DMS 273 (cell line): ENCODE measurements at regions not wholly inside any gene's neighbourhood (a gene's known extent, or its start where the extent isn't known, plus 50 kb on each side); places are given as distances from the start of the nearest gene placed in this dataset.

Source experiments
- DNase-seq: peaks from one replicate; lab custom pipeline; 2025; ENCODE audit not compliant: unreplicated experiment; lab: John Stamatoyannopoulos, UW

- DNase-seq: no peak
Observed at GRCh38 chr18:50444539-50444938, 69.7 kb downstream of the SKA1 start.

- DNase-seq: no peak
Observed at GRCh38 chr18:50446629-50447028, 71.8 kb downstream of the SKA1 start.

GRCh38 chr18:50447102-50447741 is 72.4 kb downstream of the SKA1 start:
- no peak for DNase-seq

DNA sequence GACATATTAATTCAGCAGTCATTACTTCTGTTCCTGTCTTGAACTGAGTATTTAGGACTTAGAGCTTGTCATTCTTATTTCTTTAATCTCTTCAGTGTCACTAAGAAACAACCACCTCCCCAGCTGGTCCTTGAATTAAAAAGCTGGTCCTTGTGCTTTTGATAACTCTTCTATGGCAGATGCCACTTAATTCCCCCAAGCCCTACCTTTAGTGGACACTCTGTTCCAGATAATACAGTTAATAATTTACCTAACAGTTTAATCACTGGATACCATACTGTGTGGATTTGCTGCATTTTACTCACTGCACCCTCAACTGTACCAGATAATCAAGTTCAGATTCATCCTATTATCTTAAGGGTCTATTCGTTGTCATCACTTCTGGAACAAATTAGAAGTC is 73.1 kb downstream of the SKA1 start:
- DNase-seq: no peak

DNA sequence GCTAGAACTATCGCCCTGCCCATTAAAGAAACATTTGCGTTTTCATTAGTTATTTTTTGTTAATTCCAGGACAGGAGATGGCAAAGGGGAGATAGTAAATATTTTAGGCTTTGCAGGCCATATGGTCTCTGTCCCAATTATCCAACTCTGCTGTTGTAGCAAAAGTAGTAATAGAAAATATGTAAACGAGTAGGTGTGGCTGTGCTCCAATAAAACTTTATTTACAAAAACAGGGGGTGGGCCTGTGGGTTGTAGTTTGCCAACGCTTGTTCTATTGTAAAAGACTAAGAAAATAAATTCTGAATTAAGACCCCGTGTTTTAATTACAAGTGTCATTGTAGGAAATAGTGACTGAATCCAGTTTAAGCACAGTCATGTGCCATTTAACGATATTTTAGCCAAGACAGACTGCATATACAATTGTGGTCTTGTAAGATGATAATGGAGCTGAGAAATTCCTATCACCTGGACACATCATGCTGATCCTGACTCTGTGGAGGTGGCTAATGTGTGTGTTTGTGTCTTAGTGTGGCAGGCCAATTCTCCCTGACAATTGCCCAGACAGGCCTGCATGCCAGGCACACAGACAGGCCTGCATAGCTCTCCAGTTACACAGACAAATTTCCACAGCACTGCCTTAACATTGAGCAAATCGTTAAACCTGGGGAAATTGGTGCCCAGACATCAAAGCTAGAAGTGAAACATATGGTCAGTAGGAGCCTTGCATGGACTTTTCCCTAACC is 76.4 kb downstream of the SKA1 start:
- DNase-seq: no peak

DNA sequence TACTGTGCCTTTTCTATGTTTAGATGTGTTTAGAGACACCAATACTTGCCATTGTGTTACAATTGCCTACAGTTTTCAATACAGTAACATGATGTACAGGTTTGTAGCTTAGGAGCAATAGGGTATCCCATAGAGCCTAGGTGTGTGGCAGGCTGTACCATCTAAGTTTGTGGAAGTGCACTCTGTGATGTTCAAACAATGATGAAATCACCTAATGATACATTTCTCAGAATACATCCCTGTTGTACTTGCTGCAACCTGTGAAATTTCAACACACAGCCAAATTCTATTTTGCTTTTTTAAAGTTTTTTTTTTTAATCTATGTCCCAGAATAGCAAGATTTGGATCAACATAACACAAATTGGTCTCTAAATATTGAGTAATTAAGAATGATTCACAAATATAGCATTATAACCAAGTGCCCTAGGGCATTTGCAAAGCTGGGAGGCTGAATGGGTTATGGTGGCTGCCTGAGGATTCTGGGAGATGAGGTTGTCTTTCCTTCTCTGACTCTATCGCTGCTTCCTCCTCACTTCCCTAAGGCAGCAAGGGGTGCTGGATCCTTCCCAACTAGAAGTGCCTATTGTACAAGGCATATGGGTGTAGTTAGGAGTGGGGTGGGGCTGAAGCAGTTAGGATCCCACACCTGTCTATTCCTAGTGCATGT is 78.3 kb downstream of the SKA1 start:
- DNase-seq: no peak

DNA sequence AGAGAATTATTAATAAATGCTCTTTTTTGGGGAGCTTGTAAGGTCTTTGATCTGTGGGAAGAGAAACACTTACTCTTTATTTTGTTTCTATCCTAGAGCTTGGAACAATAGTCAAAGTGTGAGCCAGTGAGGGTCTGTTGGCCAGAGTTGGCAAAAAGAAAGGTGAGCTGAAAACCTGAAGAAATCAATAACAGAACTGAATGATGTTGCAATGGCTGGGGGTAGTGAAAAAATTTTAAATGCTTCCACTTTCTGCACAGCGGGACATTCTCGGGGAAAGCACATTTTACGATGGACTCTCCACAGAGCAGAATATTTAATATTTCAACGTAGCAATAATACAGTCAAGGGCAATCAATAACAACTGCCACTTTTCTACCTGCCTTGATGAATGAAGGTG is 78.9 kb downstream of the SKA1 start:
- DNase-seq: no peak

- DNase-seq: no peak
Observed at GRCh38 chr18:50454387-50454988, 79.6 kb downstream of the SKA1 start.

DNA sequence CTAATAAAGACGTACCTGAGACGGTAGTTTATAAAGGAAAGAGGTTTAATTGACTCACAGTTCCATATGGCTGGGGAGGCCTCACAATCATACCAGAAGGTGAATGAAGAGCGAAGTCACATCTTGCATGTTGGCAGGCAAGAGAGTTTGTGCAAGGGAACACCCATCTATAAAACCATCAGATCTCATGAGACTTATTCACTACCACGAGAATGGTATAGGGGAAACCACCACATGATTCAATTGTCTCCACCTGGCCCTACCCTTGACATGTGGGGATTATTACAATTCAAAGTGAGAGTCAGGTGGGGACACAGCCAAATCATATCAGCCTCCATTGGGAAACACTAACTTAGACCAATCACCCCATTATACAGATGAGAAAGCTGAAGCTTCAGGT is 81.4 kb downstream of the SKA1 start:
- no peak for DNase-seq

DNA sequence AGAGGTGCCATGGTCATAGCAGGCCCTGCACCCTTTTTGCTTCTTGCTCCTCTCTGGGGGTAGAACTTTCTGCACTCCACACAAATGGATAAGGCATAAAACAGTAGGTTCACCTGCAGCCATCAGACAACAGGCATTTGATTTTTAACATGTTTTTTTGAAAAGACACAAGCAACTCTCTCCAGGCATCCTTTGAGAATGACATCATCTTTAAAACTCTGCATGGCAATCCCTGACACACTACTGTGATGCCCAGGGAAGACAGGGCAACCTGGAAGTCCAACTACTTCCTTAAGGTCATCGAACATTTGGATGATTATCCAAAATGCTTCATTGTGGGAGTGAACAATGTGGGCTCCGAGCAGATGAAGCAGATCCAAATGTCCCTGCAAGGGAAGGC is 82.8 kb downstream of the SKA1 start:
- DNase-seq: no peak

GRCh38 chr18:50458366-50458765 is 83.5 kb downstream of the SKA1 start:
- no peak for DNase-seq

- no peak for DNase-seq
Observed at GRCh38 chr18:50458796-50459195, 84.0 kb downstream of the SKA1 start.

DNA sequence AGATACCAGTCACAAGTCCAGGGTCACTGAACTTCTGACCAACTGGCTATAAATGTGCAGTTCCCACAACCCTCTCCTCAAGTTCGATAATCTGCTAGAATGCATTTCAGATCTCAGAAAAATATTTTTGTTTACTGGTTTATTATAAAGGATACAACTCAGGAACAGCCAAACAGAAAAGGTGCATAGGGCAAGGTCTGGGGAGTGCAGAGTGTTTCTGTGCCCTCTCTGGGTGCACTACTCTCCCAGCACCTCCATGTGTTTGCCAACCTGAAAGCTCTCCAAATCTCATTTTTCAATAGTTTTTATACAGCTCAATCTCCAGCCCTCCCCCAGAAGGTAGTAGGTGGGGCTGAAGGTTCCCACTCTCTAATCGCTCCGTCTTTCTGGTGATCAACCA is 85.2 kb downstream of the SKA1 start:
- no peak for DNase-seq

DNA sequence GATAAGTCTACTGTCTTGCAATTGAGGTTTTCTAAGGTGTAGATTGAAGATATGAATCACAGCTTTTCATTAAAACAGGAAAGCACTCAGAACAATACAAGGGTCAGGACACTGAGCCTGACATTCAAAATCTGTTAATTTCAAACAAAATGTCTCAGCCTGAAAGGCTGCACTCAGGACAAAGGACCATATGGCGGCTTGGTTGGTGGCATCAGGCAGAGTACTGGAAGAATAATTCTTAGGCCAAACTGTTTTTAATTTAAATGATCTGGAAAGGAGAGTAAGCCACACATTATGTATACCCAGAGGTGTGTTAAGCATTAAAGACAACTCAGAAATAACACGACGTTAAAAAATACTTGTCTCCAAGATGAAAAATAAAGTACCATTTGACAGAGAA is 85.9 kb downstream of the SKA1 start:
- peak; percentile 5 for DNase-seq

GRCh38 chr18:50461251-50461650 is 86.4 kb downstream of the SKA1 start:
- no peak for DNase-seq

DNA sequence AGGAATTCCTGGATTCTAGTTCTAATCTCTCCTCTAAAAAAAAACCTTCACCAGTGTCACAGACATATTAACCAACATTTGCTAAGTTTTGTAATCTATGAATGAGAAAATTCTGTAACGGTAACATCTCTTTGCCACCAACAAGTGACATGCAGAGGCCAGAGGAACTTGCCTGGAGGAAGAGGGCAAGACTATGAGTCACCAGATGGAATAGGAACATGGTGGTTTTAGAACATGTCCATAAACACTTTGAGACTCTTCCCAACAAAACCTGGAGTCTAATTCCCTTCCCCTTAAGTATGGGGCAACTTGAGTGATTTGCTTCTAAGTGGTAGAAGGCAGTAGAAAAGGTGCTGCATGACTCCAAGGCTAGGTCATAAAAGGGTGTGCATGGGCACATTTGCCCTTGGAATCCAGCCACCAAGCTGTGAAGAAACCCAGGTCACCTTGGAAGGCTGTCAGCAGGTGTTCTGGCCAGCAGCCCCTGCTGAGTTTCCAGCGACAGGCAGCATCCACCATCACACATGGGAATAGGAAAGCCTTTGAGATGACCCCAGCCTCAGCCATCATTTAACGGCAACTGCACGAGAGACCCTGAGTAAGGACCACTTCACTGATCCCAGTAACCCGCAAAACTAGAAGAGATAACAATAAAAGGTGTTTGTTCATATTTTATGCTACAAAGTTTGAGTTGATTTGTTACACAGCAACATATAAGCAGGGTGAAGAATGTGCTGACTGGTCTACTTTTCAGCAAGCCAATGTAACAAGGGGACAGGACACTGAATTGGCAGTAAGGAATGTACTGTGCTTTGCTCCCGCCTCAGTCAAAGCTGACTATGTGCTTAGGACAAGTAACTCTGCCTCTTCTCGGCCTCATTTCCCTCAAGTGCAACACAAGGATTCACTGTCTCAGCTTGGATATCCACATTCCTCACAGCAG is 90.6 kb downstream of the SKA1 start:
- no peak for DNase-seq

DNA sequence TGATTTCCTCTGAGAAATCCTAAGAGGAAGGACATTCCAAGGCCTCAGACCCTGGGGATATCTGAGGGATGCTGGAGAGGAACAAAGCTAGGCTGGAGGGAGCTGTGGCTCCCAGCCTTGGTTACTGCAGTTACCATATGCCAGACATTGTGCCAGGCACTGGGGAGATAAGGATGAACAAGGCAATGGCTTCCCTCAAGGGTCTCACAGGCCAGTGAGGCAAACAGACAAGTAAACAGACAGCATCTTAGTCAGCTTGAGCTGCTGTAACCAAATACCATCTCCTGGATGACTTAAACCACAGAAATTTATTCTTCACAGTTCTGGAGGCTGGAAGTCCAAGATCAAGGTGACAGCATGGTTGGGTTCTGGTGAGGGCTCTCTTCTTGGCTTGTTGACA is 91.8 kb downstream of the SKA1 start:
- no peak for DNase-seq

- peak; percentile 20 for DNase-seq
Observed at GRCh38 chr18:50468807-50469206, 91.1 kb upstream of the MAPK4 start.

GRCh38 chr18:50469380-50469781 is 90.5 kb upstream of the MAPK4 start:
- peak; percentile 68 for DNase-seq

DNA sequence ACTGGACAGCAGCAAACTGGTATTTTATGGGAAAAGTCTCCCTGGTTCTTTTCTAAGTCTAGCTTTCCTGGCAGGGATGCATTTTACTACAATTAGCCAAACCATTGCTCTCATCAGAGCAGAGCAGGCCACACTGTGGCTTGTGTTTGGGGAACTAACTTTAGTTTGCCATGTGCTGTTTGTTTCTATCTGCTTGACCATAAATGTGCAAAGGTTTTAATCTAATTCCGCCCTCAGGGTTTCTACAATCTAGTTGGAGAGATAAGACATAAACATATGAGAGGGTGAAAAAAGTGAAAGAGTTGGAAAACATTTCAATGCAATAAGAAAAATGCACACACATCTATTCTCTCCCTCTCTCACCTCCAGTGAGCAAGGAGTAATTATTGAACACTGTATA is 86.9 kb upstream of the MAPK4 start:
- no peak for DNase-seq

DNA sequence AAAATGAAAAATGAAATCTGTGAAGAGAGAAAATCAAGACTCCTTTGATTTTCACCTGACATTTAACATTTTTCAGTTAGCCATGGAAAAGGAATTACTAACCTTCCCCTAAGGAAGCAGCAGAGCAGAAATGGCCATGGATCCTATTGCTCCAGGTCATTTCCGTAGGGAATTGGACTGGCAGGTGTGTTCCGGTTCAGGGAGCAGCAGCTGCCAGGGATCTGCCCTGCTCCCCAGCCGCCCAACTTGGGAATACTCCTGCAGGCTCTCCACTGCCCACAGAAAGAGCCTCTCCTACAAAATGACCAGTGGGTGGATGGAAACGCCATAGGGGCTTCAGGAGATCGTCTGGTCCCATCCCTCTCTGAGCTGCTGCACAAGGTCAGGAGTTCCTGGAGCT is 86.0 kb upstream of the MAPK4 start:
- peak; percentile 37 for DNase-seq
